WTC11 (cell line): ENCODE measurements at regions not wholly inside any gene's neighbourhood (a gene's known extent, or its start where the extent isn't known, plus 50 kb on each side); places are given as distances from the start of the nearest gene placed in this dataset.

Source experiments
- ATAC-seq: fragments of 200-7000 bp; cut with Tn5 transposase; 2 replicates; pipeline ENCODE4 v1.10.0; 2021; ENCODE audit warnings: mild to moderate bottlenecking, moderate library complexity
- CTCF ChIA-PET: fragments of 300-600 bp; sonication (Branson Sonifier 250); formaldehyde crosslinking; loops from one replicate; lab custom pipeline; 2021; ENCODE audit warnings: antibody characterized with exemption; lab: Charles Lee
- POLR2A ChIA-PET: fragments of 350-600 bp; sonication (Branson Sonifier 250); formaldehyde crosslinking; loops from one replicate; lab custom pipeline; 2021; ENCODE audit warnings: antibody characterized with exemption; lab: Charles Lee
- DNase-seq: peaks from one replicate; pipeline ENCODE4 v3.0.0; 2021; ENCODE audit warnings: low spot score
- H3K27ac Mint-ChIP-seq: 2 replicates; pipeline ENCODE4 v1.8.0; 2021; ENCODE audit warnings: mixed read lengths
- H3K27me3 Mint-ChIP-seq: 2 replicates; pipeline ENCODE4 v1.8.0; 2021; ENCODE audit warnings: low read depth, mild to moderate bottlenecking, moderate library complexity, mixed read lengths
- H3K36me3 Mint-ChIP-seq: 2 replicates; pipeline ENCODE4 v1.8.0; 2021; ENCODE audit warnings: mixed read lengths
- H3K4me1 Mint-ChIP-seq: 2 replicates; pipeline ENCODE4 v1.8.0; 2022; ENCODE audit warnings: mixed read lengths
- H3K4me3 Mint-ChIP-seq: 2 replicates; pipeline ENCODE4 v1.8.0; 2021; ENCODE audit warnings: mild to moderate bottlenecking, moderate library complexity, mixed read lengths
- H3K9me3 Mint-ChIP-seq: 2 replicates; pipeline ENCODE4 v1.8.0; 2021; ENCODE audit warnings: mixed read lengths
- ARID4B ChIP-seq: sonication (generic); formaldehyde crosslinking; IDR thresholded peaks from 2 replicates; pipeline ENCODE4 v1.8.0; 2023; ENCODE audit warnings: missing genetic modification reagents, mild to moderate bottlenecking, borderline replicate concordance
- ESRRA ChIP-seq: sonication (generic); formaldehyde crosslinking; IDR thresholded peaks from 2 replicates; pipeline ENCODE4 v1.8.1; 2022; ENCODE audit warnings: mild to moderate bottlenecking, missing genetic modification reagents, borderline replicate concordance
- ETV6 ChIP-seq: sonication (generic); formaldehyde crosslinking; IDR thresholded peaks from 2 replicates; pipeline ENCODE4 v1.8.1; 2022; ENCODE audit warnings: mild to moderate bottlenecking, missing genetic modification reagents
- GTF2I ChIP-seq: fragments of 250-450 bp; sonication (Bioruptor Pico); conservative IDR thresholded peaks from 2 replicates; pipeline ENCODE4 v1.4.0; 2021; ENCODE audit warnings: mild to moderate bottlenecking
- IRF2 ChIP-seq: sonication (generic); formaldehyde crosslinking; IDR thresholded peaks from 2 replicates; pipeline ENCODE4 v1.8.0; 2022; ENCODE audit warnings: low read depth, missing genetic modification reagents, borderline replicate concordance
- JUN ChIP-seq: sonication (generic); formaldehyde crosslinking; IDR thresholded peaks from 2 replicates; pipeline ENCODE4 v1.8.0; 2023; ENCODE audit warnings: mild to moderate bottlenecking, missing genetic modification reagents
- NR1H2 ChIP-seq: sonication (generic); formaldehyde crosslinking; IDR thresholded peaks from 2 replicates; pipeline ENCODE4 v1.9.0; 2021; ENCODE audit warnings: mild to moderate bottlenecking, moderate library complexity, missing genetic modification reagents
- PRRX2 ChIP-seq: fragments of 250-450 bp; sonication (Bioruptor Pico); IDR thresholded peaks from 2 replicates; pipeline ENCODE4 v1.8.0; 2021; ENCODE audit warnings: mild to moderate bottlenecking
- RORB ChIP-seq: fragments of 250-450 bp; sonication (Bioruptor Pico); IDR thresholded peaks from 2 replicates; pipeline ENCODE4 v1.9.0; 2021; ENCODE audit warnings: mild to moderate bottlenecking
- SMAD3 ChIP-seq: sonication (generic); formaldehyde crosslinking; IDR thresholded peaks from 2 replicates; pipeline ENCODE4 v1.8.0; 2022; ENCODE audit warnings: missing genetic modification reagents, mild to moderate bottlenecking, borderline replicate concordance
- USF1 ChIP-seq: sonication (generic); formaldehyde crosslinking; IDR thresholded peaks from 2 replicates; pipeline ENCODE4 v1.8.0; 2022; ENCODE audit warnings: mild to moderate bottlenecking, missing genetic modification reagents
- ZBTB43 ChIP-seq: sonication (generic); formaldehyde crosslinking; IDR thresholded peaks from 2 replicates; pipeline ENCODE4 v1.8.1; 2023; ENCODE audit warnings: mild to moderate bottlenecking, missing genetic modification reagents
- ZMAT4 ChIP-seq: fragments of 250-450 bp; sonication (Bioruptor Pico); IDR thresholded peaks from 2 replicates; pipeline ENCODE4 v1.9.0; 2021; ENCODE audit warnings: mild to moderate bottlenecking
- ZNF219 ChIP-seq: sonication (generic); formaldehyde crosslinking; IDR thresholded peaks from 2 replicates; pipeline ENCODE4 v1.8.0; 2023; ENCODE audit warnings: missing genetic modification reagents, mild to moderate bottlenecking, borderline replicate concordance
- ZNF416 ChIP-seq: fragments of 250-450 bp; sonication (Bioruptor Pico); IDR thresholded peaks from 2 replicates; pipeline ENCODE4 v1.9.0; 2021; ENCODE audit warnings: mild to moderate bottlenecking, inconsistent platforms
- ZNF425 ChIP-seq: fragments of 250-450 bp; sonication (Bioruptor Pico); conservative IDR thresholded peaks from 2 replicates; pipeline ENCODE4 v1.9.0; 2021; ENCODE audit warnings: mild to moderate bottlenecking
- ZNF671 ChIP-seq: fragments of 250-450 bp; sonication (Bioruptor Pico); IDR thresholded peaks from 2 replicates; pipeline ENCODE4 v1.8.0; 2021; ENCODE audit warnings: mild to moderate bottlenecking

GRCh38 chr22:22833059-22833458, 54.6 kb upstream of the IGLL5 start:
- no peak for DNase-seq
- no peak for TF ChIP-seq JUN
- TF ChIP-seq ZNF416, result no peak
- Mint-ChIP-seq H3K9me3 (peaks cover 22% of the 10 kb centered on the region), H3K27ac (no peak overlapping the region), H3K27me3 (peaks cover 91% of the 10 kb centered on the region), H3K4me3 (no peak overlapping the region), H3K4me1 (no peaks in the 10 kb centered on the region), H3K36me3 (no peaks in the 10 kb centered on the region)
- CTCF ChIA-PET, result no interaction called here
- no peak for ATAC-seq
- POLR2A ChIA-PET, result interaction anchor here (0.6 kb wide), 1 partner anchor 278 kb away, joined by 3 read pairs; no protein-coding TSS in a partner anchor

- H3K4me1 Mint-ChIP-seq, result no peaks in the 10 kb centered on the region
- peaks cover 22% of the 10 kb centered on the region for H3K9me3 Mint-ChIP-seq
- no peak overlapping the region for H3K27ac Mint-ChIP-seq
- ChIA-PET POLR2A (interaction anchor here (0.6 kb wide), 1 partner anchor 277 kb away, joined by 3 read pairs; no protein-coding TSS in a partner anchor), CTCF (interaction anchor here (2.5 kb wide), 1 partner anchor 15 kb away, joined by 10 read pairs; no protein-coding TSS in a partner anchor)
- ATAC-seq, result no peak
- no peak for DNase-seq
- H3K27me3 Mint-ChIP-seq, result peaks cover 93% of the 10 kb centered on the region
- no peaks in the 10 kb centered on the region for H3K36me3 Mint-ChIP-seq
- H3K4me3 Mint-ChIP-seq, result no peak overlapping the region
- no peak for TF ChIP-seq IRF2 (CRISPR knock-in tag)
- no peak for TF ChIP-seq ZNF671 (CRISPR knock-in tag)
- TF ChIP-seq ZNF425 (CRISPR knock-in tag), result no peak
- no peak for TF ChIP-seq ZBTB43 (CRISPR knock-in tag)
- TF ChIP-seq GTF2I (CRISPR knock-in tag), result no peak
- no peak for TF ChIP-seq USF1
- no peak for TF ChIP-seq ZMAT4 (CRISPR knock-in tag)
- no peak for TF ChIP-seq NR1H2 (CRISPR knock-in tag)
- TF ChIP-seq ETV6 (CRISPR knock-in tag), result no peak
- no peak for TF ChIP-seq SMAD3 (CRISPR knock-in tag)
- TF ChIP-seq ZNF219 (CRISPR knock-in tag), result no peak
- no peak for TF ChIP-seq ARID4B
- TF ChIP-seq ESRRA (CRISPR knock-in tag), result no peak
- no peak for TF ChIP-seq RORB (CRISPR knock-in tag)
- TF ChIP-seq PRRX2, result no peak
Measured at GRCh38 chr22:22833488-22833887, 54.1 kb upstream of the IGLL5 start.
